AG04450 (cell line): ENCODE measurements at regions not wholly inside any gene's neighbourhood (a gene's known extent, or its start where the extent isn't known, plus 50 kb on each side); places are given as distances from the start of the nearest gene placed in this dataset.

ENCODE experiments used
- CTCF ChIA-PET: fragments of 300-600, 350-600 bp; formaldehyde crosslinking; extraction: SDS; loops from one replicate; lab custom pipeline; 2022; ENCODE audit warnings: antibody characterized with exemption, inconsistent platforms; lab: Charles Lee
- POLR2A ChIA-PET: fragments of 350-600 bp; formaldehyde crosslinking; extraction: SDS; loops from one replicate; lab custom pipeline; 2021; ENCODE audit warnings: antibody characterized with exemption, inconsistent platforms; lab: Yijun Ruan, JAX
- DNase-seq: peaks from one replicate; pipeline ENCODE4 v3.0.0-alpha.2; 2011; ENCODE audit warnings: low read depth, low spot score
- H3K27ac ChIP-seq: one replicate; pipeline ENCODE4 v1.5.1; 2012; ENCODE audit warnings: low read depth, low read length, control low read depth
- H3K27me3 ChIP-seq: one replicate; pipeline ENCODE4 v1.6.0; 2012; ENCODE audit warnings: low read length; ENCODE audit not compliant: control insufficient read depth, insufficient read depth
- H3K4me3 ChIP-seq: 2 replicates; pipeline ENCODE4 v1.5.1; 2011; ENCODE audit warnings: mild to moderate bottlenecking, low read depth, low read length, control low read depth
- H3K9me3 ChIP-seq: 2 replicates; pipeline ENCODE4 v1.5.1; 2012; ENCODE audit warnings: low read length; ENCODE audit not compliant: control insufficient read depth, insufficient read depth
- CTCF ChIP-seq: IDR thresholded peaks from 2 replicates; pipeline ENCODE4 v1.5.1; 2011; ENCODE audit warnings: low read depth, low read length, control low read depth, inconsistent platforms

GRCh38 chr2:425947-426346, 138.1 kb upstream of the ALKAL2 start:
- no peak overlapping the region for H3K4me3 ChIP-seq
- peaks cover 73% of the 10 kb centered on the region for H3K9me3 ChIP-seq
- ChIA-PET POLR2A (no interaction called here), CTCF (no interaction called here)
- no peak for TF ChIP-seq CTCF
- DNase-seq = no peak
- no peaks in the 10 kb centered on the region for H3K27me3 ChIP-seq
- H3K27ac ChIP-seq = no peak overlapping the region

DNA sequence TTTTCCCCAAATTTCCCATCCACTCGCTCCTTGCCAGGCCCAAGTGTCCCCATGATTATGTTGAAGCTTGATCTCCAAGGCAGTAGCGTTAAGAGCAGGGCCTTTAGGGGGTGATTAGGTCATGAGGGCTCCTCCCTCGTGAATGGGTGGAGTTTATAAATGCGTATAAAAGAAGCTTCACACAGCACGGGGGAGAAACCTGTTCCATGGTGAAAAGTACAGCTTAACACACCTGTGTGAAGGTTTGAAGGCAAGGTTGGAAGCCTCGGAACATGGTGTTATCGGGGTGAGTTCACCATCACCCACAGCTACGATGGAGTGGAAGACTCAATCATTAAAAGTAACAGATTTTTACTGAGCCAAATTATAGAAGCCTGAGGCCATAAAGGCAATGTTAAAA, 137.4 kb upstream of the ALKAL2 start:
- Histone ChIP-seq H3K9me3 (peaks cover 68% of the 10 kb centered on the region), H3K27ac (no peak overlapping the region), H3K27me3 (no peaks in the 10 kb centered on the region), H3K4me3 (no peak overlapping the region)
- ChIA-PET CTCF (no interaction called here), POLR2A (no interaction called here)
- TF ChIP-seq CTCF = no peak
- DNase-seq = no peak

GRCh38 chr2:424306-425171, 136.6 kb upstream of the ALKAL2 start:
- ChIA-PET POLR2A (no interaction called here), CTCF (no interaction called here)
- no peak for TF ChIP-seq CTCF
- Histone ChIP-seq H3K4me3 (no peak overlapping the region), H3K27ac (no peak overlapping the region), H3K27me3 (no peaks in the 10 kb centered on the region), H3K9me3 (peaks cover 67% of the 10 kb centered on the region)
- no peak for DNase-seq

DNA sequence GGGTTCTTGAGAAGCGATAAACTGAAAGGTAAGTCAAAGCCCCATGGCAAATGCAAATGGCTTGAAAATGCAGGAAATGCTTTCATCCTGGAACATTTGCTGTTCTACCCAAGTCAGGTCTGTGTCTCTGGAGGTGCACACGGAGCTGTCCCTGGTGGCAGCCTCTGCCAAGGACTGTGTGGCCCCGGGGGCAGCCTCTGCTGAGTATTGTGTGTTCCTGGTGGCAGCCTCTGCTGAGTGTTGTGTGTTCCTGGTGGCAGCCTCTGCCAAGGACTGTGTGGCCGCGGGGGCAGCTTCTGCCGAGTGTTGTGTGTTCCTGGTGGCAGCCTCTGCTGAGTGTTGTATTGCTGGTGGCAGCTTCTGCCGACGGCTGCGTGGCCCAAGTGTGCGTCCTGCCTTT, 135.6 kb upstream of the ALKAL2 start:
- H3K27ac ChIP-seq = no peak overlapping the region
- DNase-seq = no peak
- no peaks in the 10 kb centered on the region for H3K27me3 ChIP-seq
- TF ChIP-seq CTCF = no peak
- ChIA-PET POLR2A (no interaction called here), CTCF (no interaction called here)
- H3K9me3 ChIP-seq = peaks cover 56% of the 10 kb centered on the region
- H3K4me3 ChIP-seq = no peak overlapping the region

DNA sequence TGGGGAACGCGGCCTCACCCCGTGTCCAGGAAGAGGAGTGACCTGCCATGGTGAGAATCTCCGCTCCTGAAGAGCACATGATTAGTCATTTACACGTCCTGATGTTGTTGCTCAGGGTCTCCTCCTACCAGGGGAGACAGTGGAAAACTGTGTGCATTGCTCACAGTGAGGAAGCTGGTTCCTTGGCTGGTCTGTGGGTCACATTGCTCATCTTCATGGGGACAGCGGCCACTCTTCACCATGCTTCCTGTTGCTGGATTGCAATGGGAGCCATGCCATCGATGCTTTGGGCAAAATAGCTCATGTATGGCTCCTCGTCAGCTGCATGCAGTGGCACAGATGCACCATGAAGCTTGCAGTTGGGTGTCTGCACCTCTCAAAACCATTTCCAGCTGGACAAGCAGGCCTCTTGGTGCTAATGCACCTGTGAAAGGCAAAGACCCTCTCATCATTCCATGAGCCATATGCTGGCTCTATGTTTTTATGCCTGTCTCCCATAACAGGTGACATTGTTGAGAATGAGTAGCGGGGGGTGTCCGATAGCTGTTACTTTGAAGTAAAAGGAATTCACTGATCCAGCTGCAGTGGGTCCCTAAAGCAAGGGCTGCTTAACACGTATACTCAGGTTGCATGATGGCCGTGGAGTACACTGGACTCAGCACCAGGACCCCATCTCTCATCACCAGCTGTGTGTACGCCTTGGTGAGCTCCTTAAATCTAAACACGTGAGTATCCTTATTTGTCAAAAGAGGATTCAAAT, 135.0 kb upstream of the ALKAL2 start:
- no peak for DNase-seq
- H3K4me3 ChIP-seq = no peak overlapping the region
- H3K9me3 ChIP-seq = peaks cover 58% of the 10 kb centered on the region
- H3K27me3 ChIP-seq = no peaks in the 10 kb centered on the region
- no peak for TF ChIP-seq CTCF
- no peak overlapping the region for H3K27ac ChIP-seq
- POLR2A ChIA-PET = no interaction called here
- CTCF ChIA-PET = no interaction called here
